ENCODE measurements at regions not wholly inside any gene's neighbourhood (a gene's known extent, or its start where the extent isn't known, plus 50 kb on each side); places are given as distances from the start of the nearest gene placed in this dataset.
"Not testable (repeated sequence)": the region's sequence is repeated elsewhere in the genome, so short reads cannot be mapped to it uniquely, and the experiment has no call there.

DNA sequence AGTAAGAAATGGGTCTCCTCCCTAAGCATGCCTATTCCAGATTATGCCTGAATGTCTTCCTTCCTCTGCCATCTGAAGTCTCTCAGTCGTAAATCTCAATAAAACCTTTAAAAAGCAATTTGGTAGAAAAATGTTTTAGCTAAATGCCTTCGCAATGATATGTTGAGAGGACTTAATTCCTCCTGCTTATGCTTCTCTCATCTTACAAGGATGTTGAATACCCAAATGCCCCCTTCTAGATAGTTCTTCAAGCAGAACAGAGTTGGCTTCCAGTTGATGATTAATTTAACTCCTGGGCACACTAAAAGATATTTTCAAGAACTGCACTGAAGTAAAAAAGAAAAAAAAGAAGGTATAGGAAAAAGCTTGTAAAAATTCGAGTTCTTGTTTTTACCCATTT lies 275.0 kb upstream of the SPTLC3 start:
- DNase-seq (ENCODE audit: low spot score) = no peak

DNA sequence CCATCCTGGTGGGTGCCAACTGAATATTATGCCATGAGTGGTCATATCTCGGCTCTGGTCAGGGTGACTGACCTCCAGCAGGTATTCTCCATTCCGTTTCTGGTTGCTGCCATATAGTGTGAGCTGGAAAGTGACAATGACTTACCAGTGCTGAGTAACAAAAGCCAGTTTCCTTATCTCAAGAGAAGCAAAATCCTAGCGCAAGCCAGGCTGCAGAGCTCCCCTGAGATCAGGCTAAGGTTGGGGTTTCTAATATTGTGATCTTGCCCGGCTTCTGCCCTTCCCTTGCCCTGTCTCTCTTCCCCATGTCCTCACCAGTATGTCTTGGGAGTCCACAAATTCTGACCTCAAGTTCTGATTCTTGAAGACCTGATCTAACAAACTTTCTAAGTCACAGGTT lies 271.3 kb upstream of the SPTLC3 start:
- no peak for DNase-seq (ENCODE audit: low spot score)

DNA sequence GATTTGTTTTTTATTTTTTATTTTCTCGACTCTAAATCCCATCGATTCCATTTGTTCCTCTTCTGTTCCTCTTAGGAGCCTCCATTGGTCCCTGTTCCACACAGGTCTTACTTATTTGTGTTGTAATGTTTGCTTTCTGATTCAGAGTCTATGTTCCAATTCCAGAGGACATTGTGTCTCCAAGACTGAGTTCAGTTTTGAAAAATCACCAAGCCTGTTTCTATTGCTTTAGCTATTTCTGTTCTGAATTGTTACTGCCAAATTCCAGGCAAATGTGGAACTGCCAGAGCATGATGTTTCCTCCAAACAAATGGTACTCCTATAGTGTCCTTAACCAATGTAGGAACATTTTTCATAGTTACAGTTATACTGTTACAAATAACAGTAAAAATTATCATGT lies 270.9 kb upstream of the SPTLC3 start:
- DNase-seq (ENCODE audit: low spot score) = no peak

DNA sequence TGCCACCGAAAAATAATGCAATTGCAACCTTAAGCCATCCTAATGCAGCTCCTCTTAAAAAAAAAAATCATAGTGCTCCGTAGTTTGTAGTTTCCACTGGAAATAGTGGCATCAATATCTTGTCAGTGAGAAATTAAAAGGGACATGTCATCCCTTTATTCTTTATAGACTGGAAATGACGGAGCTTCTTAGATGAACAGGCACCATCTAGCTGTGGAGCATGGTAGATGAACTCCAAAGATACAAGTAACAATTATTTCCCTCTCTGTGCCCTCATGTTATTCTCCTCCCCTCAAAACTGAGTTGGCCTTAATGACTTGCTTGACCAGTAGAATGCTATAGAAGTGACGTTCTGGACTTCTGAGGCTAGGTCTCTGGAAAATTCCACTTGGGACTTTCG lies 268.1 kb upstream of the SPTLC3 start:
- DNase-seq (ENCODE audit: low spot score) = peak; percentile 15

DNA sequence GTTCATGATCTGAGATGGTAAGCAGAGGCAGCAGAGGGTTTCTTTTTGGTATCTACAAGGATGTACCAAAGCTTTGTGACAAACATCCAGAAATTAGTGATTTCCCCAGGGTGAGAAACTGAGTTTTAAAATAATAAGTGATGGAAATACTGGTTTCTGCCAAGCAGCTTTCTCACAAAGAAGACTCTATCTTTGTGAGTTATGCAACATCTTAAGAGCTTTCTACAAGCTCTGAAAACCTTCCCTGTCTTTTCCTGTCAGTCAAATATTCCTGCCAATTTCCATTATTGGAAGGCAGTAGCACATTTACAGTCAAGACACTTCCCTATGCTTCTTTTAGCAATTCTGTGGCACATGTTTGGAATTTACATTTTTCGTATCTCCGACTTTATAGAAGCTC lies 264.7 kb upstream of the SPTLC3 start:
- DNase-seq (ENCODE audit: low spot score) = no peak

DNA sequence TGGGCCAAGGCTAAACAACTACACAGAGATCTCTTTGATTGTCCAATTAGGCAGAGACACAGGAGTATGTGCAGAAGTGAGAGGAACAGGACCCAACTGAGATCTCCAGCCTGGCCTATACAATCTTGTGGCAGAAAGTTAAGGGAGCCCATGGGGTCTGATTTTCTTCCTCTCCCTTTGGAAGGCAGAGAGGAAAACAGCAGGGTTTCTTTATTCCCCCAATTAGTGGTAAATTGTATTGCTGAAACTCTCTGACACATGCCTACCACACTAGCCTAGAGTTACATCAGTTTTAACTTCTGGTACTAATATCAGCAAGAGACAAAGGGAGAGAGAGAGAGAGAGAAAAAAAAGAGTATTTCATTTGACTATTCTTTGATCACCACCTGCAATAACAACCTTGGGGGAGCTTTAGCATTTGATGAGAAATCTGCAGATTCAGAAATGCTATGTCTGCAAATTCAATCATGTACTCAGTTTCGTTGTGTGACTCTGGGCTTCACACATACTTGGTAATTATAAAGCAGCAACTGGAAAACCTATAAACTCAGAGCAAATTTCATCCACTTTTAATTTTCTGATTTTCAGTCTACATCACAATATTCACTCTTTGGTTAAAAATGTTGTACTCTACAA lies 260.3 kb upstream of the SPTLC3 start:
- DNase-seq (ENCODE audit: low spot score) = no peak

DNA sequence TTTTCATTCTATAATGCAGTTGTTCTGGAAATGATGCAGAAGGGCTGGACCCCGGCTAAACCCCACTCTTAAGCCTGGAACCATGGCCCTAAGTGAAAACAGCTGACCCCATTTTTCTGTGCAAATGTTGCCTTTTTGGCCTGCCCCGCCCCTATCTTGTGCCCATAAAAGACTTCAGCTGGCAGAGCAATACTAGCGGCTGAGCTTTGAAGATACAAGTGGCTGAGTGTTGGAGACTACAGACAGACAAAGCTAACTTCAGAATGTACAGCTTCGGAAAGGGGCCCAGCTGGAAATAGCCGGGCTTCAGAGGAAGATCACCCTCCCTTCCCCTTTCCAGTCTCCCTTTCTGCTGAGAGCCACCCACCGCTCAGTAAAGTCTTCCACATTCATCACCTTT lies 258.6 kb upstream of the SPTLC3 start:
- DNase-seq (ENCODE audit: low spot score) = no peak

DNA sequence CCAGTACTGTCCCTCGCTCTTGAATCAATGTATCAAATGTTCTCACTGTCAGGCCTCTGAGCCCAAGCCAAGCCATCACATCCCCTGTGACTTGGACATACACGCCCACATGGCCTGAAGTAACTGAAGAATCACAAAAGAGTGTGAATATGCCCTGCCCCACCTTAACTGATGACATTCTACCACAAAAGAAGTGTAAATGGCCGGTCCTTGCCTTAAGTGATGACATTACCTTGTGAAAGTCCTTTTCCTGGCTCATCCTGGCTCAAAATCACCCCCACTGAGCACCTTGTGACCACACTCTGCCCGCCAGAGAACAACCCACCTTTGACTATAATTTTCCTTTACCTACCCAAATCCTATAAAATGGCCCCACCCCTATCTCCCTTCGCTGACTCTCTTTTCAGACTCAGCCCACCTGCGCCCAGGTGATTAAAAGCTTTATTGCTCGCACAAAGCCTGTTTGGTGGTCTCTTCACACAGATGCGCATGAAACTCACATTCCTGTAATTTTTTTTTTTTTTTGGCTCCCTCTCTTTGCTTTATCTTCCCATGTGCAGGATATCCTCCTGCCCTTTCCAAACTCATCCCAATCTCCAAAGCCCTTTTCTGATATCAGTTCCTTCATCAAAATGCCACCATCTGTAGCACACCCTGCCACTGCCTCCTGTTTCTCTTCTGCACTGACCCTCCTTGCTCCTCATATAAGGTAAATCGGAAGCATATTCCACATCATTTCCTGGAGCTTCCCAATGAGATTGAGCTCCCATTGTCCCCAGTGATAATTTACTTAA lies 255.7 kb upstream of the SPTLC3 start:
- DNase-seq (ENCODE audit: low spot score) = not testable (repeated sequence)

DNA sequence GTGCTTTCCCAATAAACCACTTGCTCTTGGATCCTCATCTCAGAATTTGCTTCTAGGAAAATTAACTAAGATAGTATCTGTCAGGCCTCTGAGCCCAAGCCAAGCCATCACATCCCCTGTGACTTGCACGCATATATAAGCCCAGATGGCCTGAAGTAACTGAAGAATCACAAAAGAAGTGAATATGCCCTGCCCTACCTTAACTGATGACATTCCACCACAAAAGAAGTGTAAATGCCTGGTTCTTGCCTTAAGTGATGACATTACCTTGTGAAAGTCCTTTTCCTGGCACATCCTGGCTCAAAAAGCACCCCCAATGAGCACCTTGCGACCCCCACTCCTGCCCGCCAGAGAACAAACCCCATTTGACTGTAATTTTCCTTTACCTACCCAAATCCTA lies 255.0 kb upstream of the SPTLC3 start:
- not testable (repeated sequence) for DNase-seq (ENCODE audit: low spot score)

DNA sequence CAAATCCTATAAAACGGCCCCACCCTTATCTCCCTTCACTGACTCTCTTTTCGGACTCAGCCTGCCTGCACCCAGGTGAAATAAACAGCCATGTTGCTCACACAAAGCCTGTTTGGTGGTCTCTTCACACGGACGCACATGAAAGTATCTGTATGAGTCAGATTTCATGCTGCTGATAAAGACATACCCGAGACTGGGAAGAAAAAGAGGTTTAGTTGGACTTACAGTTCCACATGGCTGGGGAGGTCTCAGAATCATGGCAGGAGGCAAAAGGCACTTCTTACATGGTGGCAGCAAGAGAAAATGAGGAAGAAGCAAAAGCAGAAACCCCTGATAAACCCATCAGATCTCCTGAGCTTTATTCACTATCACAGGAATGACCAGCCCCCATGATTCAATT lies 249.3 kb upstream of the SPTLC3 start:
- DNase-seq (ENCODE audit: low spot score) = not testable (repeated sequence)

DNA sequence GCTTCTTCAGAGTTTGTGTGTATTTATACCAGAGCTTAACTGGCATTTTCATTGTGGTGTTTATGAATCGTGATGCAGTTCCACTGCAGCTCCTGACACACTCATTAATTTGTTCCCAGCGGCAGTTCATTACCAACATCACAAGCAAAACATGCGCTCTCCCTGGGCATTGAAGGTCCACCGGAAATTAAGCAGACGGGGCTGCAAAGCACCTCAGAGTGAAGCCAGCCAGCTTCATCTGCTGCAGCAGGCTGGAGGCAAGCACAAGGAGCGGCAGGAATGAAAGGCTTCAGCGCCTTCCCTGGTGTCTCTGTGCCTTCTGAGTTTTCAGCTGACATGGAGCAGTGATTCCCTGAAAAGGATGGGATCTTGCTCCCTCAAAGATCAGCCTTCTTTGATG lies 246.0 kb upstream of the SPTLC3 start:
- no peak for DNase-seq (ENCODE audit: low spot score)

DNA sequence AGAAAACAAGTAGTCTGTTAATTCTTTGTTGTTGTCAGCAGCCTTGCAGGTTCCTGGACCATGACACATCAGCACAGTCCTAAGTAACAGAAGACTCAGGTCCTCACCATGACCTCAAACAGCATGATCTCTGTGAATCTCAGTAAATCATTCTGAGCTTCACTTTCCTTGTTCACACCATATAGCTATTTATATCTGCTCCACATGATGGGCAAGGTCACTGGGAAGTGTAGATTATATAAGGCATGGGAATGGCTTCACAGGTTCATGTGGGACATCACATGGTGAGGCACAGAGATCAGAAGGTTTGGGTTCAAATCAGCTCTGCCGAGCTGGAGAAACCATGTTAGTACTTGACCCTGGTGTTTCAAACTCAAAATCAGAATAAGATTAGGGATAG lies 245.4 kb upstream of the SPTLC3 start:
- no peak for DNase-seq (ENCODE audit: low spot score)

DNA sequence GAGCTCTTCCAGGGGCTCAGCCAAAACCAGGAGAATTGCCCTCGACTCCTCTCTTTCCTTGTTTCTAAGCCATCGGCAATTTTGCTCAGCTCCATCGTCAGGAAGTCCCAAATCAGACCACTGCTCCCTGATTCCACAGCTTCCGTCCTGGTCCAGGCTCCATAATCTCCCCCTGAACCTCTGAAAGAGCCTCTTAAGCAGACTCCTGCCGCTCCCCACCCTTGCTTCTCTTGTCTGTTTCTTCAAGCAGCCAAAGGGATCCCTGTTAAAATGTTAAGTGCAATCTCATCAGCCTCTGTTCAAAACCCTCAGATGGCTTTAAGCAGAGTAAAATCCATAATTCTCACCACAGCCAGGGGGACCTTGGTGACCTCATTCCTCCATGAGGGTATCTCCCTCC lies 244.7 kb upstream of the SPTLC3 start:
- no peak for DNase-seq (ENCODE audit: low spot score)

DNA sequence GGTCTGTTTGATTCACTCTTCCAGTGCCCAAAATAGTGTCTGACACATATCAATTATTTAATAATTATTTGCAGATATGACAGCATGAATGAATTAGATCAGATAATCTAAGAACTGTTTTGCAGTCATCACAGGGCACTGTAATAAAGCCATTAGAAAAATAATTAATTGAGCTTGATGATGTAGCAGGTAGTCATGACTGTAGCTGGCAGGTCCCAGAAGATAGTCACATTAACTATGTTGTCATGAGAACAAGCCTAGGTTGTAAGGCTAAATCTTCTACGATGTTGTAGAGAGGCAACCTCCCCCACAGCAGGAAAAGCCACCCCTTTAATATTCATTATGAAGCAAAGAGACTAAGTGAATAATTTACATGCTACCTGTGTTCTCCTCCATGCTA lies 243.9 kb upstream of the SPTLC3 start:
- no peak for DNase-seq (ENCODE audit: low spot score)

DNA sequence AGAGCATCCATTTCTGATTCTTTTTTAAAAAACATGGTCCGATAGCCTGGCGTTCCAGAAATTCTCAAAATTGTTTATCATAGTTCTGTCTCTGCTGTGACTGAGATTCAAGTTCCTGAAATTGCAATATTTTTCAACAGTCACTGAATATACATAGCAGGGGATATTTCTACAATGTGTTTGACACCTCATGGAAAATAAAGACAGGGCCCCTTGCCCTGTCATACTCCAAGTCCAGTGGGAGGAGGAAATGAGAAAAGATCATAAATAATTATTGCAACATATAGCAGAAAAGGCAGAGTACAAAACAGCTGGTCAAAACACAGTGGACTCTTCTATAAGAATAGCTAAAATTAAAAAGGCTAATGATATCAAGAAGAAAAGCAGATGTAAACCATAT lies 234.8 kb upstream of the SPTLC3 start:
- DNase-seq (ENCODE audit: low spot score) = no peak

DNA sequence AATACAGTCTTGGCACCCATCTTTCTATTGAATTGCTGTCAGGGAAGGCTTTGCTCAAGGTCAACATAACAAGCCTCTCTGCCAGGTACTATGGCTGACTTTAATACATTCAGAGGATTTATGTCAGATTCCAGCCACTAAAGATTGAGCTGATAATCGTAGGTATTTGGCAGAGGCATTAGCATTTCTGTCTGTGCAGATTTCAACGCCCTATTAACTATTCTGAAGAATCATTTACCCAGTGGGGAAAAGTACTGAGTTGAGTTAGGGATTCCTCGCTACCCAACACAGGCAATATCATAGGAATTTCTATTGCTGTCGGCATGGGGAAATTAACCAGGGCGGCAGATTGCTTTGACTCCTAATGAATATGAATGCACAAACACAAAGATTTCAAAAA lies 233.7 kb upstream of the SPTLC3 start:
- no peak for DNase-seq (ENCODE audit: low spot score)

DNA sequence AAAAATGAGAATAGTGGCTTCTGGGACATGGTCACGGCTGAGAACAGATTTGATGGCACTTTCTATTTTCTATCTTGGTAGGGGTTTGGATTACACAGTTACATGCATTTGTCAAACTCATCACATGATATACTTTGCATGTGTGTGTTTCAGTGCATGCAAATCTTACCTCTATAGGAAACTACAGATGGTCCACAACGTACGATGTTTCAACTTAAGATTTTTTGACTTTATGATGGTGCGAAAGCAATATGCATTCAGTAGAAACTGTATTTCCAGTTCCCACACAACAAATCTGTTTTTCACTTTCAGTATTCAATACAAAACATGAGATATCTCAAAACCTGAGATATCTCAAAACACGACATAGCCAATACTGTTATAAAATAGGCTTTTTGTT lies 231.8 kb upstream of the SPTLC3 start:
- DNase-seq (ENCODE audit: low spot score) = no peak

DNA sequence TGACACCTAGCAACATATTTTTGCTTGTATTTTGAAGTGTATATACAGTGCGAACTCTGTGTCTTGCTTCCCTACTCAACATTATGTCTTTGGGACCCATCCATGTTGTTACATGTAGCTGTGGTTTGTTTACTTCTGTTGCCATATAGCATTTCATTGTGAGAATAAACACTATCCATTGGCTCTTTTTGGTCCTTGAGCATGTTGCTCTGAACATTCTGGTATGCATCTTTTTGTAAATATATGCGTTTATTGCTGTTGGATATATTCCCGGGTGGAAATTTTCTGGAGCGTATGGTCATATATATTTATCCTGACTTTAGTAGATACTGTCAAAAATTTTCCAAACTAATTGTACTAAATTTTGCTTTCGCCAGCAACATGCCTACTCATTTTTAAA lies 222.5 kb upstream of the SPTLC3 start:
- DNase-seq (ENCODE audit: low spot score) = no peak

DNA sequence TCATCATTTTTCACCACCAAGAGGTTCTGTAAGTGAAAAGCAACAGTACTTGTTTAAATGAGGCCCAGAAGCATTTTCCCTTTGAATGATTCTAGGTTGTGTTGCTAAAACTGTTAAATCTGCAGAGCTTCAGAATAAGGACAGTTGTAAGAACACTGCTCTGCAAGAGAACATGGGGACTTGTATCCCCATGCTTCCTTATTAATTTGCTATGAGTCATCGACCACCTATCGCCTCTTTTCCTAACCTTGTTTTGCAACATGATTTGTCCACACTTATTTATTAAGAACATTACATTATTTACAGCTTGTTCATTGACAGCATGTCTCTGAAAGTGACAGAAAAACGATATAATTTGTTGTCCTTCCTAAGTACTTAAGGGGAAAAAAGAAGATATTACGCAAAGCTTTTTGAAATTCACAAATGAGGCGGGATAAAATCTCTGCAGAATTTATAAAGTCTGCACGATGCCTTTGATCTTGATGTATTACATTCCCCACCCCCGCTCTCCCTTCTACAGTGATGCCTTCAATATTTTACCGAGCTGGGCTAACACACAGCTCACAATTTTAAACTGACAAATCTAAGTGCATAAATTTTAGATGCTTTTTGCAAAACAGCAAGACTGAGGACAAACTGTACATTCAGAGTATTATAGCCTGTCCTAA lies 220.0 kb upstream of the SPTLC3 start:
- DNase-seq (ENCODE audit: low spot score) = no peak

DNA sequence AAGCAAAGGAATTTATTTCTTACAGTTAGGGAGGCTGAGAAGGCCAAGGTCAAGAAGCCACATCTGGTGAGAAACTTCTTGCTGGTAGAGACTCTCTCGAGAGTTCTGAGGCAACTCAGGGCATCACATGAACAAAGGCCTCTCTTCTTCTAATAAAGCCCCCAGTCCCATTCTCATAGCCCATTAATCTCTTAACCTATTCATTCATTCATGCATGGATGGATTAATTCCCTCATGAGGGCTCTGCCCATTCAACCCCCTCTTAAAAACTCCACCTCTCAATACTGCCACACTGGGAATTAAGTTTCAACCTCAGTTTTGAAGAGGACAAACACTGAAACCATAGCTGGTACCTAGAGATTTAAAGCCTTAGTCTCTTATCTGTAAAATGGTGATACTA lies 217.9 kb upstream of the SPTLC3 start:
- DNase-seq (ENCODE audit: low spot score) = no peak

DNA sequence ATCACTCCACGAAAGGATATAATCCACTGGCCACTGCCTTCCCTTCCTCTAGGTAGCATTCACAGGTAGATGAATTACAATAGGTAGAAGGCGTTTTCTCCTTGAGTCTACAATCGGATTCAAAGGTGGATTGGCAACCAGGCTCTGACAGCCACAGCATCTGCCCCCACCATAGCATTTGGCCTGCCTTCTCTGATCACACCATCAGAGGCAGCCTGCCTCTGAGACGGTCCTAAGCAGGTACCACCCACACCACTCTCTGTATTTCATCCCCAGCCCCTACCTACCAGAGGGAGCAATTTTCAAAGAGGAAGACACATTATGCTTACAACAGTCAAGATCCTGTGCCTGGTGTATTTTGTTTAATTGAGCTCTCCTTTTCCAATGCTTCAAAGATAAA lies 210.5 kb upstream of the SPTLC3 start:
- DNase-seq (ENCODE audit: low spot score) = no peak

DNA sequence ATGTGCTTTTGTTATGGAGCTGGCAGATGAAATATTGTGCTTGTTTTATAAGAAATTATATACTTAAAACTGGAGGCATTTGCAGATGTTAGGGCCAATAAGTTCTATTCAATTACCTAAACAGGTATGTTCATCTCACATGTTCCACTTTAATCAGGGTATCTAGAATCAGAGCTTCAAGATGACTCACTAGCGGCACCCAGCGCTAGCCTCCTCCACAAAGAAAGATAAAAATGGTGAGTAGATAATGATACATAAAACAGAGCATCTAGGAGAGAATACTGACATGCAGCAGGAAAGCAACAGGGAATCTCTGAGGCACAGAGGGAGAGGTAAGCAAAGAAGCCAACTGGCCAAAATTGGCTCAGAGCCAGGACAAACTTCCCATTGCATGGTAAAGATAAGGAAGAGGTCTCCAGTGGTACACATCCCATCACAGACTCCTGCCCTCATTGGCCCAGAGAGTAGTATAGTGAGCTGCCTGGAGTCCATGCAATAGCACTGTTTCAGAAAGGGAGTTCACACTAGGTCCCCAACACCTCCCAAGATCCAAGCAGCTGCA lies 200.7 kb upstream of the SPTLC3 start:
- DNase-seq (ENCODE audit: low spot score) = peak; percentile 16

Measured in HT-29 (cell line).